ENCODE measurements at regions not wholly inside any gene's neighbourhood (a gene's known extent, or its start where the extent isn't known, plus 50 kb on each side); places are given as distances from the start of the nearest gene placed in this dataset.
"Not testable (repeated sequence)": the region's sequence is repeated elsewhere in the genome, so short reads cannot be mapped to it uniquely, and the experiment has no call there.

DNA sequence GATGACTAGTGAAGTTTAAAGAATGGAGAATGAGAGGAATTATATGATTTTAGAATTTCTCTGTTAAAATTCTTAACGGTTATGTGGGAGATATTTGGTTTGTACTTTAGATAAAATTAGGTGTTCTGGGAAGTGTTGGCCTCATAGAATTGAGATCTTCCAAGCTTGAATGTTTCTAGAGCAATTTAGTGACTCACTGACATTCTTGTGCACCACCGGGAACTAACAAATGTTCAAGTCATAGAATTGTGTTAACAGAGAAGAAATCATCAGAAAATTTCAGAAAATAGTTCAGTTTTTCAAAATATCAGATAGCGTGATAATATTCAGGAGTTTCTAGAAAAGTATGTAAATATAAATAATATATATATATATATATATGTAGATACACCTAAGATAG is 67.9 kb upstream of the BMP5 start:
- intact Hi-C loops (cut with DNase I, micrococcal nuclease) = no loop called here

DNA sequence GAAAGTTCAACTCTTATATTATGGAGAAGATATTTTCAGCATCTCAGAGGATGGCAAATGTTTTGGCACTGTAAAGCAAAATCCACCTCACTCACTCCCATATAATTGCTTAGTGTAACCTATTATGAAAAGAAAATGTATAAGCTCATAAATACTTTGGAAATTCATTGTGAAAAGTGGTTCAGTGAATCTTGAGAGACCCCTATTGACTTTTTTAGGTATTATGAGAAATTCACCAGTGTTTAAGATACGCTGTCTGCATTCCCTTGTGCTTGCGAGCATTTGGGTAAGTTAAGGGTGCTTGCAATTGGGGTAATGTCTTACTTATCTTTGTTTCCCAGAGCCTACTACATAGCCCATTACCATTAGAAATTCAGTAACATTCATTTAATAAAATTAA is 66.3 kb upstream of the BMP5 start:
- TF ChIP-seq, protein P1, sequence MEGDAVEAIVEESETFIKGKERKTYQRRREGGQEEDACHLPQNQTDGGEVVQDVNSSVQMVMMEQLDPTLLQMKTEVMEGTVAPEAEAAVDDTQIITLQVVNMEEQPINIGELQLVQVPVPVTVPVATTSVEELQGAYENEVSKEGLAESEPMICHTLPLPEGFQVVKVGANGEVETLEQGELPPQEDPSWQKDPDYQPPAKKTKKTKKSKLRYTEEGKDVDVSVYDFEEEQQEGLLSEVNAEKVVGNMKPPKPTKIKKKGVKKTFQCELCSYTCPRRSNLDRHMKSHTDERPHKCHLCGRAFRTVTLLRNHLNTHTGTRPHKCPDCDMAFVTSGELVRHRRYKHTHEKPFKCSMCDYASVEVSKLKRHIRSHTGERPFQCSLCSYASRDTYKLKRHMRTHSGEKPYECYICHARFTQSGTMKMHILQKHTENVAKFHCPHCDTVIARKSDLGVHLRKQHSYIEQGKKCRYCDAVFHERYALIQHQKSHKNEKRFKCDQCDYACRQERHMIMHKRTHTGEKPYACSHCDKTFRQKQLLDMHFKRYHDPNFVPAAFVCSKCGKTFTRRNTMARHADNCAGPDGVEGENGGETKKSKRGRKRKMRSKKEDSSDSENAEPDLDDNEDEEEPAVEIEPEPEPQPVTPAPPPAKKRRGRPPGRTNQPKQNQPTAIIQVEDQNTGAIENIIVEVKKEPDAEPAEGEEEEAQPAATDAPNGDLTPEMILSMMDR (IDR thresholded peaks at IDR 0.05) = no peak
- DNase-seq (no peak), ATAC-seq (no peak)
- Histone ChIP-seq H3K9me3 (no peaks in the 10 kb centered on the region), H3K4me1 (ENCODE audit: low read depth) (no peaks in the 10 kb centered on the region), H3K36me3 (ENCODE audit: low read depth) (no peaks in the 10 kb centered on the region), H3K4me3 (no peak overlapping the region)
- intact Hi-C loops (cut with DNase I, micrococcal nuclease) = no loop called here

More for the DNA sequence above, 67.9 kb upstream of the BMP5 start:
- TF ChIP-seq, protein P1 (IDR thresholded peaks at IDR 0.05) = no peak
- Histone ChIP-seq H3K36me3 (ENCODE audit: low read depth) (no peaks in the 10 kb centered on the region), H3K4me1 (ENCODE audit: low read depth) (no peaks in the 10 kb centered on the region), H3K9me3 (no peaks in the 10 kb centered on the region), H3K4me3 (no peak overlapping the region)
- DNase-seq = no peak
- ATAC-seq = no peak

DNA sequence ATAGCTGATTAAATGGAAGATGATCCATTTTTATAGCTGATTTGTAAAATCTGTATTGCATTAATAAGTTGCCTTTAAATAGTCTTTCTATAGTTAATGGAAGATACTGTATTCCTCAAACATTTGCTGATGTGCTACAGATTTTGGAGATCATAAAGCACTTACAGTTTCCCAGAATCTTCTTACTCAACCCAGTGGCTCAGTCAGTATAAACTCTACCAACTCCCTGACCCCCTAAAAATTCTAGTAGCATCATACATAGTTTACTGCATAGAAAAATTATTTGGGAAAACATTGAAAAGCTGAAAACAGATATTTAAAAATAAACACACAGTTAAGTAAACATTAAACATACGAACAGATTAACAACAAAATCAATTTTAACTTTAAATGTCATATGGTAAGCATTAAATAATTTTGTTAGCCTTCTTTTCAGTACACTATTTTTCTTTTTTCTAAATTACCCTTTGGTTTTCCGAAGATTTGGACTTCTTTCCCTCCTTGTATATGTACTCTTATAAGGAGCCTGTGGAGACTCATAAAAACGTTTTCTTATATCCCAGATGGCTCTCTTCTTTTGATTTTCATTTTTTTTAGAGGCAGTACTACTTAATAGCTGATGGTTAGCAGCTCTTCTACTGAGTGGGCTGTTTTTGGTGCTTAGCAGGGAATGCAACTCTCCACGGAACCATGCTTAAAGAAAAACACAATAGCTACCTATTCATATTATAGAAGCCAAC is 62.7 kb upstream of the BMP5 start:
- TF ChIP-seq, protein P1 (IDR thresholded peaks at IDR 0.05) = no peak
- Histone ChIP-seq H3K9me3 (no peaks in the 10 kb centered on the region), H3K36me3 (ENCODE audit: low read depth) (no peaks in the 10 kb centered on the region), H3K4me1 (ENCODE audit: low read depth) (no peaks in the 10 kb centered on the region), H3K4me3 (no peak overlapping the region)
- ATAC-seq (no peak), DNase-seq (no peak)
- intact Hi-C loops (cut with DNase I, micrococcal nuclease) = no loop called here

DNA sequence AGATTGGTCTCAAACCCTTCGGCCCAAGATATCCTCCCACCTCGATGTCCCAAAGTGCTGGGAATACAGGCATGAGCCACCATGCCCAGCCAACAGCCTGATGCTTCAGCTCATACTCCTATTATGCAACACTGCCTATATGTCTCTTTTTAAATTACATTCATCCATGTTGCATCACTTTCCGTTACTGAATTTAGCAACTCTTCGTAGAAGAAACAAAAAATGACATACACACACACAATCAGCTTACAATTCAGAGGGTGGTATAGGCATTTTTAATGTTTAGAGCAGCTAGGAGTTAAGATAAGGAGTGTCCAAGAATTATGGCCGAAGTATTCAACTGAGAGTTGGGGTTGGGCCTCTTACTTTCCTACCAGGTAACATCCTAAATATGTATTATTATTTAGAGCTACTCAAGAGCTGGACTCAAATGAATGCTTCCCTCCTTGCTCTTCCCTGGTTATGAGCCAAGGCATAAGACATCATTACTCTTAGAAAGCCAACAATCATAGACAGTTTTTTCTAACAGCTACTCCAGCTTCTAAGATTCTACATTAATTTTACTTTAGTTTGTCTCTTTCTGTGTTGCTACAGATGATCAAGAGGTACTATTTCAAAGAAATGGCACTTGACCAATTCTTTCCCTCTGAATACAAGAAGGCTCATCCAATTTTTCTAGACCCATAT is 62.0 kb upstream of the BMP5 start:
- intact Hi-C loops (cut with DNase I, micrococcal nuclease) = no loop called here
- ATAC-seq = no peak

DNA sequence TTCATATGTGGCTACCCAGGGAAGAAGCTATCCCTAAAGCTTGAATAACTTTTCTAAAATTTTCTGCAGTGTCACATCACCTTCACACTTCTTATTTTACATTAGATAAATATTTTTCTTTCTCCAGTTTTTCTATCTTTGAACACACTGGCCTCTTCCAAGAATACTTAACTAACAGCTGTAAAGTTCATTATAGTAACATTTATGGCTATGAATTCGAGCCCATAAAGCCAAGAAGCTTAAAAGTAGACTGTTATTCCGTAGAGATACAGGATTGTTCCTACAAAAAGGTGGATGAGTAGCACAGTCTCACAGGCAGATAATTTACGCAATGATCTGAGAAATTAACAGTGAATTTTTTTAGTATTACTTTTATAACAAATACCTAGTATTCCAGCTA is 55.7 kb upstream of the BMP5 start:
- H3K36me3 ChIP-seq (ENCODE audit: low read depth) = no peaks in the 10 kb centered on the region
- TF ChIP-seq, protein P1 (IDR thresholded peaks at IDR 0.05) = no peak
- intact Hi-C loops (cut with DNase I, micrococcal nuclease) = no loop called here
- H3K4me3 ChIP-seq = no peak overlapping the region
- ATAC-seq = no peak
- no peak for DNase-seq
- no peaks in the 10 kb centered on the region for H3K9me3 ChIP-seq
- H3K4me1 ChIP-seq (ENCODE audit: low read depth) = no peaks in the 10 kb centered on the region

More for the DNA sequence above, 62.0 kb upstream of the BMP5 start:
- H3K4me3 ChIP-seq = no peak overlapping the region
- H3K4me1 ChIP-seq (ENCODE audit: low read depth) = no peaks in the 10 kb centered on the region
- no peaks in the 10 kb centered on the region for H3K9me3 ChIP-seq
- H3K36me3 ChIP-seq (ENCODE audit: low read depth) = no peaks in the 10 kb centered on the region
- no peak for DNase-seq
- TF ChIP-seq, protein P1 (IDR thresholded peaks at IDR 0.05) = no peak

DNA sequence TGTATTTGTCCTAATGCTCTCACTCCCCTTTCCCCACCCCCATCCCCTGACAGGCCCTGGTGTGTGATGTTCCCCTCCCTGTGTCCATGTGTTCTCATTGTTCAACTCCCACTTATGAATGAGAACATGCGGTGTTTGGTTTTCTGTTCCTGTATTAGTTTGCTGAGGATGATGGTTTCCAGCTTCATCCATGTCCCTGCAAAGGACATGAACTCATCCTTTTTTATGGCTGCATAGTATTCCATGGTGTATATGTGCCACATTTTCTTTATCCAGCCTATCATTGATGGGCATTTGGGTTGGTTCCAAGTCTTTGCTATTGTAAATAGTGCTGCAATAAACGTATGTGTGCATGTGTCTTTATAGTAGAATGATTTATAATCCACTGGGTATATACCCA is 52.3 kb upstream of the BMP5 start:
- ATAC-seq; H3K9me3 ChIP-seq; H3K36me3 ChIP-seq (ENCODE audit: low read depth); DNase-seq; H3K4me1 ChIP-seq (ENCODE audit: low read depth); intact Hi-C loops (cut with DNase I, micrococcal nuclease); H3K4me3 ChIP-seq: not testable (repeated sequence)

Measured in mucosa of descending colon (tissue), 3 donors.